ENCODE measurements at regions not wholly inside any gene's neighbourhood (a gene's known extent, or its start where the extent isn't known, plus 50 kb on each side); places are given as distances from the start of the nearest gene placed in this dataset.
"Not testable (repeated sequence)": the region's sequence is repeated elsewhere in the genome, so short reads cannot be mapped to it uniquely, and the experiment has no call there.

DNA sequence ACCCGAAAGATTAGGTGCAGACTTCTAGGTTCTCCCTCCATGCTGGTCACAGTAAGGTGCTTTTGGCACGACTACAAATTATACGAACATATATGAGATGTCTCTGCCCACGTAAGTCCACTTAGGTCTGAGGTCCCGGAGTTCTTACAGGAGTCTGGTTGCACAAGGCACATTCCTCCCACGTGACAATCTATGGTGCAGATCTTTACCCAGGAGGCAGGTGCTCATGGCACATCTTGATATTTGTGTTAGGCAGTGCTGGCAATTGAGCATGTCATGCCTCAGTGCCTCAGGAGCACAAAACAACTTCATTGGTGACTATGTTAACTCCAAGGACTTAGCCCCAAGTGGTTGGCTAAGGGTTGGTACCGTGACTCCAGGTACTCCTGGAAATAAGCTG lies 92.0 kb upstream of the AMN1 start:
- DNase-seq (ENCODE audit: low read depth): no peak

DNA sequence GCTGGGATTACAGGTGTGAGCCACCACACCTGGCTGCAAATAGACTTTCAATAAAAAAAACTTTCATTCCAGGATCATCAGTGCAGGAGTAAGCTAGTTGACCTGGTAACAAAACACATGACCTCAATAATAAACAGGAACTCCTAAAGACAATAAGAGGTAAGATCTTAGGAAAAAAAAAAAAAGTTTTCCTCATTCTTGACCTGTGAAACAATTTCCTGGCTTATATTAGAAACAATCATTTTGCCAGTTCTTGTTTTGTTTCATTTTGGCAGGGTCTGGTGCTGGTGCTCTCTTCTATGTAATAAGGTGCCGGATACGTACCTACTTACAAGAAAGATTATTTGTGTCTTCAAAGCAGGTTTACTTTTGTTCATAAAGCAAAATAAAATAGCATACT lies 90.6 kb upstream of the AMN1 start:
- DNase-seq (ENCODE audit: low read depth): no peak

DNA sequence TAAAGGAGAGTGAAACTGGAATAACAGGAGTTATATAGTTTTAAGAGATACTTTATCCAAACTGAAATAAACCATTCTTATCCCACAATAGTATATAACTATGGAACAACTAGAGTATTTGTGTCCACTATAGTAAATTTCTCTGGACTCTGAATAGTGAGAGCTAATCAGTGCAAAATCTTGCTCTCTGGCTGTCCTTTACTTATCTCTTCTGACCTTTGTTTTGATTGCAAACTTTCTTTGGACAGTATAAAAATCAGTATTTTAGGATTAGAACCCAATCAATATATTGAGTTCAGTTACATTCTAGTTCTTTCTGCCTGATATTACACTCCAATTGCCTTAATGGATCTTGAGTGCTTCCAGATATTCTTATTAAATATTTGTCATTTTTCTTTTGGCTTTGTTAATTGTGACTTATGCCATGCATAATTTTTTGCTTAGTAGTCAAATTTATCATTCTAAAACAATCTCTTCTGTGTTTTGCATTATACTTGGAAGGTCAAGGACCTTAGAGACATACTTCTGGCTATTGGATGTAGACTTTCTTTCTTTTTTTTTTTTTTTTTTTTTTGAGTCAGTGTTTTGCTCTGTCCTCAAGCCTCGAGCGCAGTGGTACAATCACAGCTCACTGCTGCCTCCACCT lies 89.9 kb upstream of the AMN1 start:
- no peak for DNase-seq (ENCODE audit: low read depth)

DNA sequence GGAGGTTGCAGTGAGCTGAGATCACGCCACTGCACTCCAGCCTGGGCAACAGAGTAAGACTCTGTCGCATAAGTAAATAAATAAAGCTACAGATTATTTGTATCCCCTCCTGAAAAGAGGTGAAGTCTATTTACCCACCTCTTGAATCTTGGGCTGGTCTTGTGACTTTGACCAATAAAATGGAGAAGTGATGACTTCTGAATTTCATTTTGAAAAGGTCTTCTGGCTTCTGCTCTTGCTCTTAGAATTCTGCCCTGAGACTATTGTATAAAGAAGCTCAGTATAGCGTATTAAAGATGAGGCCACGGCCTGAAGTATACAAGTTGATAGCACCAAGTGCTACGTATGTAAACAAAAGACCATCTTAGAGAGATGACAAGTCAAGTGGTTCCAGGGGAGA lies 88.3 kb upstream of the AMN1 start:
- no peak for DNase-seq (ENCODE audit: low read depth)

DNA sequence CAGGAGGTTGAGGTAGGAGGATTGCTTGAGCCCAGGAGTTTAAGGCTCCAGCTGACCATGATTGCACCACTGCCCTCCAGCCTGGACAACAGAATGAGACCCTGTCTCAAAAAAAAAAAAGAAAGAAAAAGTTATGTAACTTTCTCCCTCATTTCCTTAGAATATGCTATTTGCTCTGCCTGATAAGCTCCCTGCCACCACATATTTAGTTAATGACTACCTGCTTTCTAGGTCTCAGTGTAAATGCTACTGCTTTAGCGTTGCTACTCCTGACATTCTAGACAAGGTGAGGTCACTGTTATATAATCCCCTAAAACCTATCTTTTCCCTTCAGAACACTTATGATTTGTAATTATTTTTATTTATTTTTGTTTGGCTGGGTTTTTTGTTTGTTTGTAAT lies 86.3 kb upstream of the AMN1 start:
- no peak for DNase-seq (ENCODE audit: low read depth)

DNA sequence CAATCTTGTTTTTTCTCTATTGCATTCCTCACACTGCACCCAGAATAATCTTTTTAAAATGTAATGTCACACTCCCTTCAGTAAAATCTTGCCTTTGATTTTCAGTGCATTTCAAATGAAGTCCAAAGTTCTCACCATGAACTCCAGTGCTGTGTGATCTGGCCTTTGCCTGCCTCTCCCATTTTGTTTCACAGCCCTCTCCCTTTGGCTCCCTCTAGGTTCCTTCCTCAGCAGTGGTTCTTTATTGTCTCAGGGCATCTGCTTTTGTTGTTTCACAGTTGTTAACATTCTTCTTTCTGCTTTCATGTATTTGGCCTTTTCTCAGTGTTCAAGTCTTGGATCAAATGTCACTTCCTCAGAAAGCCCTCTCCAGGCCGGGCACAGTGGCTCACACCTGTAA lies 84.5 kb upstream of the AMN1 start:
- DNase-seq (ENCODE audit: low read depth): no peak

DNA sequence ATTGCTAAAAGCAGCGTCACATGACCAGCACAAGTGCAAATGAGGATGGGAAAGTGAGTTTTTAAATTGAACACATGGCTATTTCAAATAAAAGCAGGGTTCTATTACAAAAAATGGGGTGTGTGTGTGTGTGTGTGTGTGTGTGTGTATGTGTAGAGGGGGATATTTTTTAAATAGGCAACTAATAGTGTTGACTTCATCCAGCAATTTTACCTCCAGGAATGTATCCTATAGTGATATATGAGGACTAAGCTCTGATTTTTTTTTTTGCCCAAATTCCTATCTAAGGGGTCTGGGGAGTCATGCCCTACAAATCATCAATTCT lies 78.9 kb upstream of the AMN1 start:
- no peak for DNase-seq (ENCODE audit: low read depth)

DNA sequence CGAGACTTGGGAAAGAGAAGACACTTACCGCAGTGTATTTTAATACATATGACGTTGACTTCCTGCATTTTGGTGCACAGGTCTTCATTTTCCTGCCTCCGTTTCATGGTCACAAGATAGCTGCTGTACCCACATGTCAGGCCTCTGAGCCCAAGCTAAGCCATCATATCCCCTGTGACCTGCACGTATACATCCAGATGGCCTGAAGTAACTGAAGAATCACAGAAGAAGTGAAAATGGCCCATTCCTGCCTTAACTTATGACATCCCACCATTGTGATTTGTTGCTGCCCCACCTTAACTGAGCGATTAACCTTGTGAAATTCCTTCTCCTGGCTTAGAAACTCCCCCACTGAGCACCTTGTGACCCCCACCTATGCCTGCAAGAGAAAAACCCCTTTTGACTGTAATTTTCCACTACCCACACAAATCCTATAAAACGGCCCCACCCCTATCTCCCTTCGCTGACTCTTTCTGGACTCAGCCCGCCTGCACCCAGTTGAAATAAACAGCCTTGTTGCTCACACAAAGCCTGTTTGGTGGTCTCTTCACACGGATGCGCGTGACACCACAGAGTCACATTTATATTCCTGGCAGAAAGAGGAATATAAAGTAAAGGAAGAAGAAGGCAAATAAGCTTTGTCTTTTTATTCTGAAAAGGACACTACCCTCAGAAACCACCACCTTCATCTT lies 78.4 kb upstream of the AMN1 start:
- not testable (repeated sequence) for DNase-seq (ENCODE audit: low read depth)

DNA sequence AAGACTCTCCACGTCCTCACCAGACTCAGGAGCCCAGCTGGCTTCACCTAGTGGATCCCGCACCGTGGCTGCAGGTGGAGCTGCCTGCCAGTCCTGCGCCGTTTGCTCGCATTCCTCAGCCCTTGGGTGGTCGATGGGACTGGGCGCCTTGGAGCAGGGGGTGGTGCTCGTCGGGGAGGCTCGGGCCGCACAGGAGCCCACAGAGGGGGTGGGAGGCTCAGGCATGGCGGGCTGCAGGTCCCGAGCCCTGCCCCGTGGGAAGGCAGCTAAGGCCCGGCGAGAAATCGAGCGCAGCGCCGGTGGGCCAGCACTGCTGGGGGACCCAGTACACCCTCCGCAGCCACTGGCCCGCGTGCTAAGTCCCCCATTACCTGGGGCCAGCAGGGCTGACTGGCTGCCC lies 76.9 kb upstream of the AMN1 start:
- not testable (repeated sequence) for DNase-seq (ENCODE audit: low read depth)

DNA sequence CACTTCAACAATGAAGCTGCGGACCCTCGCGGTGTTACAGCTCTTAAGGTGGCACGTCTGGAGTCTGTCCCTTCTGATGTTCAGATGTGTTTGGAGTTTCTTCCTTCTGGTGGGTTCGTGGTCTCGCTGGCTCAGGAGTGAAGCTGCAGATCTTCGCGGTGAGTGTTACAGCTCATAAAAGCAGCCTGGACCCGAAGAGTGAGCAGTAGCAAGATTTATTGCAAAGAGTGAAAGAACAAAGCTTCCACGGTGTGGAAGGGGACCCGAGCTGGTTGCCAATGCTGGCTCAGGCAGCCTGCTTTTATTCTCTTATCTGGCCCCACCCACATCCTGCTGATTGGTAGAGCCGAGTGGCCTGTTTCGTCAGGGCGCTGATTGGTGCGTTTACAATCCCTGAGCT lies 75.9 kb upstream of the AMN1 start:
- not testable (repeated sequence) for DNase-seq (ENCODE audit: low read depth)

DNA sequence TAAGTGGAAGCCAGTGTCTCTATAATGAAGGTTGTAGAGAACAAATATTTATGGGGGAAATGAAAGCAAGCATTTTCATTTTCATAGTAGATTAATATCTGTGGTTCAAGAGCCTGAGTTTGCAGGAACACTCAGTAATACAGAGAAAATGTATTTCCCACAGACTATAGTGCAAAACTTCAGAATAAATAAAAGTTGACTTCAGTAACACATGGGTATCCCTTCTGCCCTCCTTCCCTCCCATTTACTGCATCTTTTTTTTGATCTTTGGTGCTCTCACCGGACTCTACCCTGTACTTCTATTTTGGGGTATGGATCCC lies 75.3 kb upstream of the AMN1 start:
- DNase-seq (ENCODE audit: low read depth): no peak

DNA sequence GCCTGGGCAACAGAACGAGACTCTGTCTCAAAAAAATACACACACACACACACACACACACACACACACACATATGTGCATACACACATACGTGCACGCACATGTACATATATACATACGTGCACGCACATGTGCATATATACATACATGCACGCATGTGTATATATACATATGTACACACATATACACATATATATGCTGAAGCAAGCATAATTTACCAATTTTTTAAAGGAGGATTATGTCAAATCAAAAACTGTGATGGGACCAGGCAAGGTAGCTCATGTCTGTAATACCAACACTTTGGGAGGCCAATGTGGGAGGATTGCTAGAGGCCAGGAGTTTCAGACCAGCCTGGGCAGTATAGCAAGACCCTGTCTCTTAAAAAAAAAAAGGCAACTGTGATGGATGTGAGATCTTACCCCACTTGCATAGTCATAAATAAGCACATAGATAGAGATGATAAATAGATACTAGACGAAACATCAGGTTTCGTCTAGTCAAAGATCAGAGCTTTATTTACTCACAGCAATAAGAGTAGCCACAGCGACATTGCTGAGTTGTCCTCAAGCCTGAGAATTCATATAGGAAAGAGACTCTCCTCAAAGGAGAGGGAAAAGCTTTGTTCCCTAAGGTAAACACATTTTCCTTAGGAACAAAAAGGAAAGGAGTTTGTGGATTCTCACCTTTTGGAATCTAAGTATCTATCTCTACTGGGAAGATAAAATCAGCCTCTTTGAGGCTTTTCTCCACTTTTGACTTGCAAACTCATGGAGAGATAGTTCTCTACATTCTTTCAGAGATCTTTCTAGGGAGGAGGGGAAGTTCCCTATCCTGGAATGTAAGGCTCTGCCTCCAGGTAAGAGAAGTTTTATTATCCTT lies 74.7 kb upstream of the AMN1 start:
- no peak for DNase-seq (ENCODE audit: low read depth)

DNA sequence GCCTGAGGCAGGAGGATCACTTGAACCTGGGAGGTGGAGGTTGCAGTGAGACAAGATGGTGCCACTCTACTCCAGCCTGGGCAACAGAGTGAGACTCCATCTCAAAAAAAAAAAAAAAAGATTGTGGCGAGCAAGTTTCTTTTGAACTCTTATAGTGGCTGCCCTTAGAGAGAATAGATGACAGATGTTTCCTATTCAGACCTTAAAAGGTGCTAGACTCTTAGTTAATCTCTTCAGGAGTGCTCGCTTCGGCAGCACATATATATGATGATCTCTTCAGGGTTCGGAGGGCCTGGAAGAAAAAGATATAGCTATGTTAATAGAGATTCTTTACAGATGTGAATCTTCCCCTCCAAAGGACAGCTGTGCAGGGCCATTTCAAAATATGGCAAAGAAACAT lies 73.1 kb upstream of the AMN1 start:
- no peak for DNase-seq (ENCODE audit: low read depth)

DNA sequence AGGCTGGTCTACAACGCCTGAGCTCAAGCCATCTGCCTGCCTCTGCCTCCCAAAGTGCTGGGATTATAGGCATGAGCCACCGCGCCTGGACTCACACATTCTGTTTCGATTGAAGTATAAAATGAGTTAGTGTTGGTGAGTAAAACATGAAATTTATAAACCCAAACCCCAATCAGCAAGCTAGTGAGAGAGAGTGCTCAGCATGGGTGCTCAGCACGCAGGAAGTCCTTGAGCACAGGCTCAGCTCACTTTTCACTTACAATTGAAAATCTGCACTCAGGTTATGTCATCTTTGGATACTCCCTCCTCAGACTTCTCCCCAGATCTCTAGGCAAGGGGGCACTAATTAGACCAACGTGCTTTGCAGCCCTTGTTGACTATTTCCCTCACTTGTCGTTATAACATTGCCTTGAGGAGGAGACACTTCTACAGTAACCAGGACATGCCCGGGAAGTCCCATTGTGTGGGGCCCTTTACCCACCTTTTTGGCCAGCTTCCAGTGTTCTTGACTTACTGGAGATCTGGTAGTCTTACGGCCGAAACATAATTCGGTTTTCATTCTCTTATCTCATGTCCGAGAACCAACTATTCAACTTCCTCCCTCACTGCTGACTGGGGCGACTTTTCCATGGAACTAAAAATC lies 68.5 kb upstream of the AMN1 start:
- no peak for DNase-seq (ENCODE audit: low read depth)

DNA sequence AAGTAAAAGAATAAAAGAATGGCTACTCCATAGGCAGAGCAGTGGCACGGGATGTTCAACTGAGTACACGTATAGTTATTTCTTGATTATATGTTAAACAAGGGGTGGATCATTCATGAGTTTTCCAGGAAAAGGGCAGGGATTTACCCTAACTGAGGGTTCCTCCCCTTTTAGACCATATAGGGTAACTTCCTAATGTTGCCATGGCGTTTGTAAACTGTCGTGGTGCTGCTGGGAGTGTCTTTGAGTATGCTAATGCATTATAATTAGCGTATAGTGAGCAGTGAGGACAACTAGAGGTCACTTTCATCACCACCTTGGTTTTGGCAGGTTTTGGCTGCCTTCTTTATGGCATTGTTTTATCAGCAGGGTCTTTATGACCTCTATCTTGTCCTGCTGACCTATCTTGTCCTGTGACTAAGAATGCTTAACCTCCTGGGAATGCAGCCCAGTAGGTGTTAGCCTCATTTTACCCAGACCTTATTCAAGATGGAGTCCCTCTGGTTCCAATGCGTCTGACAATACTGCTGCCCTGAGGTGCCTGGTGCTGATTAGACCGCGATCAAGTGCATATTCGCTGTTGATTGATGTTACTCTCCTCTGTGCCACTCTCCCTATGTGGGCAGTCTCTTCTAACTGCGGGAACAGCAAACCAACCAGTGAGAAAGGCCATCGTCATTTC lies 67.6 kb upstream of the AMN1 start:
- DNase-seq (ENCODE audit: low read depth): no peak

DNA sequence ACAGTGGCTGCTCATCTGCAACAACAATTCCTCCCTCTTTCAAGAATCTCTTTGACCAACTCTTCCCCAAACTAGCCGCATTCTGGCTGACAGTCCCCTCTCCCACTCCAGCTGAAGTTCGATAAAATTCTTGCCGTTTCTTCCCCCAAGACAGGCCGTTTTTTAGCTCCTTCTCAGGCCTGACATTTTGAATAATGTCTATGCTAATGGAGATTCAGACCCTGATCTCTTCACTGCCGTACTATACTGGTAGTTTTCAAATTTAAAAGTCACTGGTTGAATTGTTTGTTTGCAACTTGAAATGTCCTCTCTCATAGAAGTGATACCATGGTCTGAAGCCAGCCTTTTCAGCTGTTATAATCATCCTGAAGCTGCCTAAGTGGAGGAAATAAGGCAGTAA lies 65.9 kb upstream of the AMN1 start:
- no peak for DNase-seq (ENCODE audit: low read depth)

DNA sequence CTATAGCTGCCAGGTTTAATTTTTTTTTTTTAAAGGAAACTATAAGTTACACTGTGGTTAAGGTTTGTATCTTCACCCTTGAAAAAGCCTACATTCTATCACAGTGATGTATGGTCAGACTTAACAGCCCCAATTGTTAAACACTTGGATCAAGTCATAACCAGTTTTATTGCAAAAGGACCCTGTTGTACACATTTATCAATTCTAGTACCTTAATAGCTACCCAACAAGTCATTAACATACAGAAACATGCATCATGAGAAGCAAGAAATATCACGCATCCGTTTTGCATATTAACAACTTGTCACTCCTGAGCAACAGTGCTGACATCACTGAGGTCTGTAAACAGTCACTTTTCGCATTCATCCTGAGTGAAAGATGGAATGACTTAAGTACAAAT lies 62.4 kb upstream of the AMN1 start:
- DNase-seq (ENCODE audit: low read depth): not testable (repeated sequence)

DNA sequence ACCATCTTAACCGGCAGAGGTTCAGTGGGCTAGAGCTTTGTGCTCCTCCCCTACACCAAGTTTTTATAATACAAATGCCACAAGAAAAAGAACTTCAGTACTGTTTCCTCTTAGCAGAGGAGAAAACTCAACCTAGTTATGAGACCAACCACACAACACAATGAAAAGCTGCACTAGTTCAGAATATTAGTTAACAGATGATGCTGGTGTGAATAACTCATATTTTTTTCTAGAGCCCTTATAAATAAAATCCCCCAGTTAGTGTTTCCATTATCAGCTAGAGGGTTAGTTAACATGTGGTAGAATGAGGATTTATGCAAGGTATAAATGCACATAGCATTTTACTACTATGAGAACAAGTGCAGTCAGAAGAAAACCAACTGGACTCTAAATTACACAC lies 61.9 kb upstream of the AMN1 start:
- no peak for DNase-seq (ENCODE audit: low read depth)

DNA sequence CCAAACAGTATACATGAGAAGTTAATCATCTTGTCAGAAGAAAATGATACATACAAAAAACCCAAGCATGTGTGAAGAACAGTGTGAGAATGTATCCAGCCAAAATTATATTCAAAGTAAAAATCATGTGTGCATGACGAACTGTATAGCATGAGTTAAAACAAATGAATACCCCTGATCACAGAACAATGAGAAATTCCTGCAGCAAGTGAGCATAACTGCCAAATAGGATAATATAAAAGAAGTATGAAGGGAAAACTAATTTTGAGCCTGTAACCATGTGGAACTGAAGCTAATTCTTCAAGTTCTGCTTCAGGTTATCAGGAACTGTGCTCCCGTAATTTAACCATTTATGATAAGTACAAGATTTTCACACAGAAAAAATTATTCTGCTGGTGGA lies 56.5 kb upstream of the AMN1 start:
- no peak for DNase-seq (ENCODE audit: low read depth)

DNA sequence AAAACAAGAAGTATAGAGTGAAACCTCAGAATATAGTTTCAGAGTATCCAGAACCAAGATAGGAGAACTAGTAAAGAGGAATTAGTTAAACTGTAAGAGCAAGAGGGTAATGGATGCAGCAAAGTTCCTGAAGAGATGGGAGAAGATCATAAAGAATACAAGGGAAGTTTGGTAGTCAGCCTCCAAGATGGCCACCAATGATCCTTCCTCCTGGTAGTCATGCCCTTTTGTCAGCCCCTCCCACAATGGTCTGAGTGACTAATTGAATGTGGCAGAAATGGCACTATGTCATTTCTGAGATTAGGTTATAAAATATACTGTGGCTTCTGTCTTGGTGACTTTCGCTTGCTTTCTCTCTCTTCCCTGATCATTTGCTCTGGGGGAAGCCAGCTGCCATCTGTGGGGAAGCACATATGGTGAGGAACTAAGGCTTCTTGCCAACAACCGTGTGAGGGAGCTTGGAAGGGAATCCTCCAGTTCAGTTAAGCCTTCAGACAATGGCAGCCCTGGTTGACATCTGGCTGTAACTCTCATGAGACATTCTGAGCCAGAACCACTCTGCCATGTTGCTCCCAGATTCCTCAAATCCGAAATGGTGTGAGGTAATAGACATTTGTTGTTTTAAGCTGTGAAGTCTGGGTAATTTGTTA lies 55.3 kb upstream of the AMN1 start:
- no peak for DNase-seq (ENCODE audit: low read depth)

DNA sequence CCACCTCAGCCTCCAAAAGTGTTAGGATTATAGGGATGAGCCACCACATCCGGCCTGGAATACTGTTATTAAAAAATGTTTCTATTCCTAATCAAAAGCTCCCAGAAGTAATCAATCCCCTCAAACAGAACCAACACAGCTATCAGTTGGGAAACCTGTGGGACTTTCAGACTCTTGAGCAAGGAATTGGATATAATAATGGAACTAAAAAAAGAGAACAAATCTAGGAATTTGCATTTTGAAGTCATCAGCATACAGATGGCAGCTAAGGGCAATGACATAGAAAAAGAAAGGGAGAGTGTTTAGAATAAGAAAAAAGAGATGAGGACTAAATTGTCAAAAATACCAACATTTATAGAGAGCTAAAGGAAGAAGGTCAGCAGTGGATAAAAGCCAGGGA lies 54.7 kb upstream of the AMN1 start:
- no peak for DNase-seq (ENCODE audit: low read depth)

All from activated T-helper 1 cell treated with Interleukin-2 at 50 U/mL for 16 hours (primary cell).